Lung (tissue), 11 donors: ENCODE measurements at regions not wholly inside any gene's neighbourhood (a gene's known extent, or its start where the extent isn't known, plus 50 kb on each side); places are given as distances from the start of the nearest gene placed in this dataset.

Source experiments
- ATAC-seq: fragments of 200-7000 bp; cut with Tn5 transposase; one replicate; pipeline ENCODE4 v1.9.1; 2020; ENCODE audit warnings: moderate number of reproducible peaks; ENCODE audit not compliant: insufficient read depth, low FRiP score
- DNase-seq, 3 donors: peaks; one replicate each; pipeline ENCODE4 v3.0.0-alpha.2; 2013 to 2017
- H3K27ac ChIP-seq, 2 donors: one replicate each; pipeline ENCODE4 v1.5.1; 2013; ENCODE audit warnings: mild to moderate bottlenecking in 2 of 2, moderate library complexity in 2 of 2, control low read depth in 1 of 2, inconsistent platforms in 1 of 2, low read depth in 1 of 2, low read length in 1 of 2
- H3K27me3 ChIP-seq, 3 donors: one replicate each; pipeline ENCODE4 v1.5.1; 2013; ENCODE audit warnings: low read length in 2 of 3; ENCODE audit not compliant: control insufficient read depth in 3 of 3, insufficient read depth in 3 of 3
- H3K36me3 ChIP-seq, 4 donors: one replicate each; pipeline ENCODE4 v1.5.1; 2013; ENCODE audit warnings: low read length in 4 of 4, mild to moderate bottlenecking in 1 of 4, moderate library complexity in 1 of 4; ENCODE audit not compliant: control insufficient read depth in 4 of 4, insufficient read depth in 4 of 4
- H3K4me1 ChIP-seq, 5 donors: one replicate each; pipeline ENCODE4 v1.5.1; 2013; ENCODE audit warnings: low read length in 5 of 5, mild to moderate bottlenecking in 2 of 5, moderate library complexity in 1 of 5; ENCODE audit not compliant: control insufficient read depth in 5 of 5, insufficient read depth in 5 of 5
- H3K4me3 ChIP-seq: one replicate; pipeline ENCODE4 v1.5.1; 2013; ENCODE audit warnings: mild to moderate bottlenecking, control low read depth, moderate library complexity
- H3K9ac ChIP-seq, 2 donors: one replicate each; pipeline ENCODE4 v1.5.1; 2013; ENCODE audit warnings: low read length in 2 of 2, control low read depth in 1 of 2; ENCODE audit not compliant: insufficient read depth in 1 of 2
- H3K9me3 ChIP-seq, 4 donors: one replicate each; pipeline ENCODE4 v1.5.1; 2013; ENCODE audit warnings: low read length in 3 of 4, mild to moderate bottlenecking in 1 of 4, moderate library complexity in 1 of 4; ENCODE audit not compliant: control insufficient read depth in 4 of 4, insufficient read depth in 3 of 4
- WGBS, 2 donors: extraction: QIAGEN DNeasy Blood & Tissue Kit; methylation state at CpG; one replicate each; pipeline ENCODE4 v1.1.7; 2013; 5-methylcytosine and 5-hydroxymethylcytosine counted together
- TF ChIP-seq, protein P1 (sequence below): IDR thresholded peaks from 2 replicates; pipeline ENCODE4 v1.5.1; 2012; ENCODE audit warnings: mild to moderate bottlenecking; ENCODE audit errors: control extremely low read depth, extremely low read depth
- donor health status: control.
- donor health status: control.
- donor health status: Bipolar disorder and iron deficiency.
- donor health status: healthy.
- donor health status: DM: yes; HTN: yes; CAD: no.

DNA sequence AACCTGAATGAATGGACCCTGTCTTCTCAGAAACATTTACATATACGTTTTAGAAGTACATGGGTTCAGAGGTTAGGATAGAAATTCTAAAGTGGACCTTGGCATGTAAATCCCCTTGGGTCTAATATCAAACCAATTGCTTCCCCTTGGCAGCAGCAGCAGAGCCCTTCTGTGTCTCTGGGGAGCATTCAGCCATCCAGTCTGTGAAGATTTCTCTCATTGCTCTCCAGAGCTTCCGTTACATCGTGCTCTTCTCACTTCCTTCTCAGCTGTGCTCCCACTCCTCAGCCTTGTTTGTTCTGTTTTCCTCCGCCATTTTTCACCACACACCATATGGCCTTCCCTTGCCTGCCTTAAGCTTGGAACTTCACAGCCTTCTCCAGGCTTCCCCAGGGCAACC is 61.5 kb upstream of the ATP1B1 start:
- DNase-seq (no peak), ATAC-seq (no peak)
- WGBS, 2 donors, result 50 to 65% methylated on average over 4 of the region's 4 CpGs
- TF ChIP-seq, protein P1, sequence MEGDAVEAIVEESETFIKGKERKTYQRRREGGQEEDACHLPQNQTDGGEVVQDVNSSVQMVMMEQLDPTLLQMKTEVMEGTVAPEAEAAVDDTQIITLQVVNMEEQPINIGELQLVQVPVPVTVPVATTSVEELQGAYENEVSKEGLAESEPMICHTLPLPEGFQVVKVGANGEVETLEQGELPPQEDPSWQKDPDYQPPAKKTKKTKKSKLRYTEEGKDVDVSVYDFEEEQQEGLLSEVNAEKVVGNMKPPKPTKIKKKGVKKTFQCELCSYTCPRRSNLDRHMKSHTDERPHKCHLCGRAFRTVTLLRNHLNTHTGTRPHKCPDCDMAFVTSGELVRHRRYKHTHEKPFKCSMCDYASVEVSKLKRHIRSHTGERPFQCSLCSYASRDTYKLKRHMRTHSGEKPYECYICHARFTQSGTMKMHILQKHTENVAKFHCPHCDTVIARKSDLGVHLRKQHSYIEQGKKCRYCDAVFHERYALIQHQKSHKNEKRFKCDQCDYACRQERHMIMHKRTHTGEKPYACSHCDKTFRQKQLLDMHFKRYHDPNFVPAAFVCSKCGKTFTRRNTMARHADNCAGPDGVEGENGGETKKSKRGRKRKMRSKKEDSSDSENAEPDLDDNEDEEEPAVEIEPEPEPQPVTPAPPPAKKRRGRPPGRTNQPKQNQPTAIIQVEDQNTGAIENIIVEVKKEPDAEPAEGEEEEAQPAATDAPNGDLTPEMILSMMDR, result no peak
- H3K4me1 ChIP-seq, result peaks cover 0 to 12% (median 4%) of the 10 kb centered on the region in 5 donors
- H3K9me3 ChIP-seq, result no peaks in the 10 kb centered on the region
- H3K4me3 ChIP-seq, result no peak overlapping the region
- no peaks in the 10 kb centered on the region for H3K36me3 ChIP-seq
- no peak overlapping the region for H3K9ac ChIP-seq
- no peak overlapping the region for H3K27ac ChIP-seq
- no peaks in the 10 kb centered on the region for H3K27me3 ChIP-seq

DNA sequence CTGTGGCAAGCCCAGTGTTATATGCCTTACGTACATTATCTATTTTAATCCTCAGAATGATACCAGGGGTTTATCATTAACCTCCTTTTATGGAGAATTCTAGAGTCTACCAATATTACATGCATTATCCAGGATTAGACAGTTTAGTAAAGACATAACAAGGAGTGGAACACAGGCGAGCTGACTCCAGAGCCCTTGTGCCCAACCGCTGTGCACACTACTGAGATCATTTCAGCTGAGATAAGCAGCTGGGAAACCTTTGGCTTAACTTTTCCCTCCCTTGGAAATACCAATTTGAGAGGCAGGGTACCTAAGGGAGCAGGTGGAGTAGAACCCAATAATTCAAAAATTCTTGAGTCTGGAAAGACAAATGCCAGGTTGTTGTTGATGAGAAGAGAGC is 59.8 kb upstream of the ATP1B1 start:
- no peak overlapping the region for H3K9ac ChIP-seq
- H3K9me3 ChIP-seq, result no peaks in the 10 kb centered on the region
- no peaks in the 10 kb centered on the region for H3K36me3 ChIP-seq
- H3K27ac ChIP-seq, result no peak overlapping the region
- no peaks in the 10 kb centered on the region for H3K27me3 ChIP-seq
- H3K4me1 ChIP-seq, result peaks cover 0 to 12% (median 4%) of the 10 kb centered on the region in 5 donors
- TF ChIP-seq, protein P1, result no peak
- DNase-seq (no peak), ATAC-seq (no peak)
- no peak overlapping the region for H3K4me3 ChIP-seq
- WGBS, 2 donors, result 91 to 95% methylated on average over 3 of the region's 3 CpGs

DNA sequence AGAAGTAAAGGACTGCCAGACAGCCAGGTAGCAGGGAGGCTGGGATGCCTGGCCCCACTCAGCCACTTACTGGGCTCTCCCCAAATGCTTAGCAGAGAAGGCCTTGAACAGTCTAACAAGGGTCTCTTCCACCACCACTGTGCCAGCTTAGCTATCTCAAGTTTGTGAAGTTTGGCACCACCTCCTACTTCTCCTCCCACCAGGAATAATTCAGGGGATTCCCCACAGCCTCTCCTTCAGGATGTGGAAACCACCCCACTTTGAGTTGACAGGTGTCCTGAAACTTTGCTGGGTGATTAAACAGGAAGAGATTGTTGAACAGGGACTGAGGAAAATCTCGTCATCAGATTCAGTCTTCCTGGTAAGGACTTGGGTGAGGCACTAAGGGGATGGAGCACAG is 59.4 kb upstream of the ATP1B1 start:
- no peaks in the 10 kb centered on the region for H3K36me3 ChIP-seq
- H3K27me3 ChIP-seq, result no peaks in the 10 kb centered on the region
- no peak for DNase-seq
- no peak overlapping the region for H3K27ac ChIP-seq
- 43 to 67% methylated on average over 1 of the region's 1 CpG for WGBS, 2 donors
- TF ChIP-seq, protein P1, result no peak
- peaks cover 0 to 12% (median 4%) of the 10 kb centered on the region in 5 donors for H3K4me1 ChIP-seq
- H3K9me3 ChIP-seq, result no peaks in the 10 kb centered on the region
- H3K4me3 ChIP-seq, result no peak overlapping the region
- H3K9ac ChIP-seq, result no peak overlapping the region
- ATAC-seq, result no peak

DNA sequence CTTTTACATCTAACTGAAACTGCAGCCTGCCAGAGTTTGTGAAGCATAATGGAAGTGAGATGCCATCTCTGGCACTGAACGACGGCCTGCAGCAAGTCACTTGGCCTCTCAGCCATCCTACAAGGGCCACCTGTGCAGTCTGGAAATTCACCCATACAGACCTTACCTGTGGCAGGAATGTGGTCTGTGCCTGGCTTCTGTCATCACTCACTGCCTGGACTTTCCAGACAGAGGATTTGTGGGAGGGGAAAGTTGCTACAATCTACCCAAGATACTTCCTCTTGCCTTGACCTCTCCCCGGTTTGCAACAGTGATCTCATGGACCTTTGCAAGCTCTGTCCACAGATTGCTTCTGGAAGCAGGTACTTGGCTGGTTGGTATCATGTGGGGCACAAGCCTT is 58.4 kb upstream of the ATP1B1 start:
- Histone ChIP-seq H3K4me3 (no peak overlapping the region), H3K9me3 (no peaks in the 10 kb centered on the region), H3K9ac (no peak overlapping the region), H3K27ac (no peak overlapping the region), H3K27me3 (no peaks in the 10 kb centered on the region), H3K36me3 (no peaks in the 10 kb centered on the region), H3K4me1 (peaks cover 0 to 12% (median 4%) of the 10 kb centered on the region in 5 donors)
- no peak for DNase-seq
- no peak for ATAC-seq
- TF ChIP-seq, protein P1, result no peak
- 70 to 76% methylated on average over 3 of the region's 3 CpGs for WGBS, 2 donors
